GF-D8 (cell line): ENCODE measurements at regions not wholly inside any gene's neighbourhood (a gene's known extent, or its start where the extent isn't known, plus 50 kb on each side); places are given as distances from the start of the nearest gene placed in this dataset.

Source experiments
- DNase-seq: peaks from one replicate; lab custom pipeline; 2025; lab: John Stamatoyannopoulos, UW

DNA sequence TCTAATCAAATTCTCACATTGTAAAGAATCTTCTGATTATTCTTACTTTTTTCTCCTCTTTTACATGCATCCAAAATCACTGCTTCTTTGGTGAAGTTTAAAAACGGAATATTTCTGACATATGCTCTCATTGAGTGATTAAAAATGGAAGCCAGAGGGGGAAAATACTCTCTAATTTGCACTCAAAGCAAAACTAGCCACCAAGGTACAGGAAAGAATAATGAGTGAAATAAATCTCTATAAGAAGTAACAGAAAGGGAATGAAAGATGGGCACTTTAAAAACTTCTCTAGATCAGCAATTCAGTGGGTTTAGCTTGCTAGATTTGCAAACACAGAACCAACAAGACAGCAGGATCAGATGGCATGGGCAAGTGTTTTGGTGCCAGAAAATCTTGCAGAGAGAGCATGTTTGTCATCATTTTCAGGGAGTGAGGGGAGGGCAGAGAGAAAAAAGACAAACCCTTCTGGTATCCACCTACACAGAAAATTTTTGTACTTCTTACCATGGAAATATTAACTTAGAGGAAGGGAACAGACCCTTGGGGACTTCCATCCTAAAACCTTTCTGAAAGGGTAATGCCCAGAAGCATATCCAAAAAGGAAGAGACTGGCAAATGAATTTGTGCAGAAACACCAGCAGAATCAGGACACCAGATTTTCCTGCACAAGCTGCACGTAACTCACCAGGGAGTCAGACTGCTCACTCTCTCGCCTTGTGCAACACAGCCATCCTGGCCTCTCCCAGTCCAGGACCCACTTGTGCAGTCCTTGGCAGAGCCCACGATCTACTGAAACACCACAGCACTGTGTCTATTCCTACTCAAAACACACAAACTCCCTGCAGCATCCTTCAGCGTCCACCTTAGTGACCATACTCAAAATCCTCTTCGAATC lies 270.2 kb upstream of the PRDM1 start:
- DNase-seq: no peak

DNA sequence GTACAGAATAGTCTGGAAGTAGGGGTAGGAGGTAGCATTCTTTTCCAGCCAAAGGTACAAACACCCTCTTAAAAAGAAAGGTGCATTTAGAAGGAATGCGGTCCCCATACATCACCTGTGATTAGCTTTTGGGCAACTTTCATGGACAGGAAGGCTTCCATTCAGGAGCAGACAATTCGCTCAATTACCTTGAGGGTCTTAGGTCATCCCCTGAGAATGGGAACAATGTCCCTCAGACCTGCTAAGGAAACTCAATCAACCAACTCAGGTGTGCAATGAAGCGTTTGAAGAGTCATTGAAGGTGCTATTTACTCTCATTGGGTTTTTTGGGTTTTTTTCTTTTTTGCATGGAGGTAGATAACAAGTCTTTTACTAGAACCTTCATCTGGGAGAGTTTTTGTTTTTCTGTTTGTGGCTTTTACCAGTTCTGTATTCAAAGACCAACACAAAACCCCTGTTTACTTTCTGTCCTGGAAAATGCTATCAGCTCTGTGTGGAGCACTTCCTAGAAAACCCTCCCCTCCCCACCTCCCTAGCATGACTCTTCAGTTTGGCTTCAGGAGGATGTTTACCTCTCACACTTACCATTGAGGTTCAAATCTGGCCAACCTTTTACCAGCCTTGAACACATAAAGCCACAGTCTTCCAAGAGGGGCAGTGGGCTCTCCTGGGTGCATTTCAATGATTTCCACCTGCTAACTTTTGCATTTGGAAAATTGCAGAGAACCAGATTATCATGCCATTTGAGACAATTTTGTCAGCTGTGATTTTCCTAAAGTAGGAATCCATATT lies 271.2 kb upstream of the PRDM1 start:
- DNase-seq: no peak

DNA sequence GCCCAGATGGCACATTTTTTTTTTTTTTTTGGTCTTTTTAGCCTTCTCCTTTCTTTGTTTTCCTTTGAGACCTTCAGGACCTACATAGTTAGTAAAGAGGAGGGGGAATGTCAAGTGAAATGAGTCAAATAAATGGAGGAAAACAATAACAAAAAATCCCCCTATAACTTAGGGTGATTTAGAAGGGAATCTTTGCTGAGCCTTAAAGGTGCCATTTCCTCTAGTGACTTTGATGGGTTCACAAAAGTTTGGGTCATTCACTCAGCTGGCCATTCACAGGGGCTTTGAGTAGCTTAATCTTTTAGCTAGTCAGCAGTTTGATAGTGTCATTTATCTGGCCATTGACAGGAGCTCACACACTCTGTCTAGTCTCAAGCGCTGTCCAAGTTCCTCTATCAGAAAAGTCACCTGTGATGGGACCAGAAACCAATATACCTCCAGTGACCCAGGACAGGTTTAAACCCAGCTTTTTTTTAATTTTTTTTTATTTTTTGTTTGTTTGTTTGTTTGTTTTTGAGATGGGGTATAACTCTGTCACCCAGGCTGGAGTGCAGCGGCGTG lies 275.1 kb upstream of the PRDM1 start:
- DNase-seq: no peak

DNA sequence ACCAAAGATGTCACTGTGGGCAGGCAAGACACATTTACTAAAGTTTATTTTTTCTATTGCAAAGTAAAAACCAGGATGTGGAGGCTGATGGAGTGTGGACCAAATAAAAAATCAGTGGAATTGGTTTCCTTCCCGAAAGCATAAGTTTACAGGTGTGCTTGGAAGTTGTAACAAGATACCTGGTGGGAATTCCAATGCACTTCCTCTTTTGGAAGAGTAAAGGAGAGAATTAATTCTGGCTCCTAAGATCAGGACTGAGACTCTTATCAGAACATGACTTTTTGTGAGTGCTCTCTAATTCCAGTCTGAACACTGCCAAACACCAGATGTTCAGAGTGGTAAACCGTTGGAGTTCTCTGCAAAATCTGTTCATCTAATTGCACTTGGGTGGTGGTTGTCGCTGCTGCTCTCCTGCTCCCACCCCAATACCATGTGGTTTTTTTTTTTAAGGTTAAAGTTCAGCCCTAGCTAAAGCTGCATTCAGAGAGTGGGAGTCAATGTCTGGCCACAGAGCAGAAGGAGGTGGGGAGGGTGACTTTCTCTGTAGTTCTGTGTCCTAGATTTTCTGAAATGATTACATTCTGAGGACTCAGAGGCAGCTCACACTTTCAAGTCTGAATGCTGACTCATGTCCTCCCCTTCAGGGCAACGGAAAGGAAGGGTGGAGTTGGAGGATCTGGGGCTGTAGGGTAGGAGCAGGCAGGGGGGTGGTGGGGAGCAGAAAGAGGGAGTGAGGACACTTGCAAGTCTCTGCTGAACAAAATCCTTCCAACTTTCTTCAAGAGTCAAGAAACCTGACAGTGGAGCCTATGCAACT lies 275.8 kb upstream of the PRDM1 start:
- peak; percentile 92 for DNase-seq

DNA sequence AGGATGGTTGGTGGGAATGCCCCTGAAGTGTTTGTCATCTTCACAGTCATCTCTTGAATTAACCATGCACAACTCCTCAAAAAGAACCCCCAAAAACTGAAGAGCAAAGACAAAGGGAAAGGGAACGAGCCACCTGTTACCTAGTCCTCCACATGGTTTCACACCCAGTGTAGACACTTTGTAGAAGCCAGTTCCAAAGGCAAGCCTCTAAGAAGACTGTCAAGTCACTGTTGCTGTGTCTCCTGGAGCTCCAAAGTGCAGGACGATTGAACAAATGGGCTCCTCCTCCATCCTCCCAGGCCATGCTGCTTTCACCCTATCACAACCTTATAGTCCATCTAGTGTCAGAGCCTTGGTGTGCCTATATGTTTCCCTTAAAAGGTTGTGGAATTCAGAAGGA lies 277.6 kb upstream of the PRDM1 start:
- no peak for DNase-seq

DNA sequence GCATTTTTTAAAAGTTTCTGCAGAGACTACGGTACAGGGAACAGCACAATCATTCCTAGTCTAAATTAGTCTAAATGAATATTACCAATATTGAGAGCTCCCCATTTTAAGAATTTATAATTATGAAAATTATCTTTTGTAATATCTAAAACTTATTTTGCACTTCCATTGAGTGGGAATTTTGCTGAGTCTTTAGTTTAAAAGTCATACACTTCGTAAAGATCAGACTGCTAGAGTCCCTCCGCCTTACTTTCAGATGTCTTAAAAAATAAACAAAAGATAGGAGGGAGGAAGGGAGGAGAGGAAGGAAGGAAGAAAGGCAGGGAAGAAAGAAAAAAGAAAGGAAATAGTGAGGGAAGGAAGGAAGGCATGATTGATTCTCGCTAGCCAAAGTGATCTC lies 278.2 kb upstream of the PRDM1 start:
- DNase-seq: no peak

DNA sequence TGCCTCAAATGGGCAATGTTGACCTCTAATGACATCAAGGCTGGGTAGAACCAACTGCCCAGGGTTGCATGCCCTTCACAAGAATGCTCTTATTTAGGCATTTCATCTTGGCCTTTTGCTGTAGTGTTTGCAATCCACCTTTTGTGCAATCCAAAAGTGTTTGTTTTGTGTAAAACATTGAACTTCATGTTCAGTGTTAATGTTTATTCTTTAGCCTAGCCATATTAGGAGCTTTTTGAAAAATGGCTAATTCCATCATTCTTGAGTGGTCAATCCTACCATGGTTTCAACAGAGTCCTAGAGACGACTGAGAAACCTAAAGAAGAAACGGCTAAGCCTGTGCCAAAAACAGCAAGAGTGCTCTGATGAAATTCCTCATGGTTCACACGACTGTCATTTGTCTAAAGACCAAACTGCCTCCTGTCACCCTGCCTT lies 279.6 kb upstream of the PRDM1 start:
- no peak for DNase-seq

DNA sequence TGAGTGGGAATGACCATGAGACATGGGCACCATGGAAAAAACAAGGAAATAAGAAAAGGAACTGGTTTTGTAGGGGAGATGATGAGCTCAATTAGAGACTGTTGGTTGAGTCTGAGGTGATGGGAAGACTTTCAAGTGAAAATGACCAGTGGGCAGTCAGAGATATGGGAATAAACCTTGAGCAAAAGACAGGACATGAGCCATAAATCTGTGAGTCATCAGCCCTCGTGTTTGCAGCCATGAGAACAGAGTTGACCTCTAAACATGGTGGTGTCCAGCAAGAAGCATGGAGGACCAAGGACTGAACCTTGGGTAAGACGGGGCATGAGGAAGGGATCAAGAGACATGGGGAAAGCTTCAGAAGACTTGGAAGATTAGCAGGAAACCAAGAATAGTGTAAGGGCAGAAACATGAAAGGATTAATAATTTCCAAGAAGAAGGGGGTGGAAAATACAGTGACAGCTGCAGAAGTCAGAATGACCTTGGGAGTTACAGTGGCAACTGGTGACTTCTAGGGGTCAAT lies 280.6 kb upstream of the PRDM1 start:
- no peak for DNase-seq

DNA sequence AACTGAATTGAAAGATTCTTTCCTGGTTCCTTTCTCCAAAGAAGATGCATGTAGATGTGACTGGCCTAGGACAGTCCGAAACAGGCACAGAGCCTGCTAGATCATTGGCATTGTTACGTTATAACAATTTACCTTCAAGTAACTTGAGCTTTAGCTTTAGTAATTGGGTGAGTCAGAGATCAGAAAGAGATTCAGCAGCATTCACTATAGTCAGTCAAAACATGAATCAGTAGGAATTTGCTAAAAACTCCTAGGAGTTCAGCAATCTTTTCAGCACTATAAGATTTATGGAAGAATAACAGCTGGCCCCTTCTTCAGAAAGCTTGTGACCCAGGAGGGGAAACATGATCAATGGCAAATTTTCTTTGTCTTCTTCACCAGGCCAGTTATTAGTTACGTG lies 281.7 kb upstream of the PRDM1 start:
- no peak for DNase-seq

DNA sequence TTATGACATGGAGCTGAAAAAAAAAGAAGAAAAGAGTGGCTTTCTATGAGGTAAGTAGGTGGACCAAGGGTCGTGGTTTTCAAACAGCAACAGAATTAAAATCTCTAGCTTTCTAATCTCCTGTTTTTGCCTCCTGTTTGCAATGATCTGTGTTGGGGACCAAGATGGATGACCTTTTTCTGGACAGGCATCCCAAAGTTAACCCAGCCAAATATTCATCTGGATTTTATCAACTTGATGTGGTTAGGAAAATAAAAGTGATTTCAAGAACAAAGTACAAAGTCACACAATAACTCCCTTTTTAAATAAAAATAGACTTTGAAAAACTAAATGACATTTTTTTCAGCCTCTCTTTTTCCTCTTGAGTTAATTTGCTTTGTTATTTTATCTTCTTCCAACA lies 282.1 kb upstream of the PRDM1 start:
- DNase-seq: no peak

DNA sequence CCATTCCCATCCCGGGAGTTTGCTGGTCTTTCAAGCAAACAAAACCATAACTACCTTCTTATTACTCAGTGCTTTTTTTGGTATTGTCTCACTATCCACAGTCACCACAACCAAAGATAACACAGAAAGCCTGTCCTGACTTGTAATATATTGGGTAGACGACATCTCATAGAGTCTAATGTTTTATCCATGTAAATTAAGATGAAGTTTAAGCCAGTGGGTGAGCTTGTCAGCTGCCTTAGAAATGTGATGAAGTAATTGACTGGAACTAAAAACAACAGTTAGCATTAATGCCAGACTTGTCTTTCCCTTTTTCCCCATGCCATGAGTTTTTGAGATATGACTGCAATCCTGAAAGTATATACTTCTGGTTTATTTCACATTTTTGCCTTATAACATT lies 282.7 kb upstream of the PRDM1 start:
- DNase-seq: no peak

DNA sequence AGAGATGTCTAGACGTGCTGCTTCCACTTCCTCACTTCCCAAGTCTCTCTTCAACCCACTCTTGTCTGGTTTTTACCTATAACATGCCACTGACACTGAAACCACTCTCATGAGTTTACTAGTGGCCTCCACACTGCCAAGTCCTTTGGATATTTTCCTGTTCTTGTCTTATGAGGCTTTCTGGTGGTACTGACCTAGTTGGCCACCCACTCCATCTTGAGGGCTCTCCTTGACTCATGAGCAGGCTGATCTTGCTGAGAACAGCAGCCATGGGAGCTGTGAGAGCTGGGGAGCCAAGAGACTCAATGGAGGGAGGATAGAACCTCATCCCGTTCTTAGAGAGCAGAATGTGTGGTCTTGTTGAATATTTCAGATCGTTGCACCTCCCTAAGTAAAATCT lies 283.4 kb upstream of the PRDM1 start:
- DNase-seq: no peak

DNA sequence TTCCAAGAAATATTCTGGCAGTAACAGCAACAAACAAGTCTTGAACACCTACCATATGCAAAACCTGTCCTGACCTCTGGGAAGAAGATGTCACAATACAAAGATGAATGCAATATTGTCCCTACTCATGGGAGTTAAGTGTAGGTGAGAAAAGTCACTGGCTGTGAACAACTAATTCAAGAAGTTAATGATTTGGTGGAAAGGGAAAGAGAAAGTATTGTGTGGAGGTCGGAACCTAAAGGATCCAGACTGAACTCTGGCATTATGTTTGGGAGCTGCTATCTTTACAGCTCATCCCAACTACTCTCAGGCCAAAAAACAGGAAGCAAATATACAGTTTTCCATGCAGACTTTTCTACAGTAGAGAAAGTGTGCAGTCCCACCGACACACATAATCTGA lies 285.3 kb upstream of the PRDM1 start:
- DNase-seq: no peak

DNA sequence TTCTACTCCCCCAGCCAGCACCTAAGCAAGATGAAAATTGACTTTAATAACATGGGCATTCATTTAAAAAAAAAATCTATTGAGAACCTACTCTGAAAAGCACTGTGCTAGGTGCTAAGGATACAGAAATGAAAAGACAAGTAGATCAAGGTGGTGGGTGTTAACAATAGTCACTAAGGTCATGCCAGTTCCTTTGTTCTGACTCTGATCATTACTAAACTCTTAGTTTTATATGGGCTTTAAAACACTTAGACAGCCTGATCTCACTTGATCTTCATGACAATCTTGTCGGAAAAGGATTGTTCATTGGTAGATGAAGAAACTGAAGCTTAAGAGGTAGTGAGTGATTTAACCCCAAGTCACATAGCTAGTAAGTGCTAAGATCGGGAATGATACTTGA lies 285.7 kb upstream of the PRDM1 start:
- DNase-seq: no peak

DNA sequence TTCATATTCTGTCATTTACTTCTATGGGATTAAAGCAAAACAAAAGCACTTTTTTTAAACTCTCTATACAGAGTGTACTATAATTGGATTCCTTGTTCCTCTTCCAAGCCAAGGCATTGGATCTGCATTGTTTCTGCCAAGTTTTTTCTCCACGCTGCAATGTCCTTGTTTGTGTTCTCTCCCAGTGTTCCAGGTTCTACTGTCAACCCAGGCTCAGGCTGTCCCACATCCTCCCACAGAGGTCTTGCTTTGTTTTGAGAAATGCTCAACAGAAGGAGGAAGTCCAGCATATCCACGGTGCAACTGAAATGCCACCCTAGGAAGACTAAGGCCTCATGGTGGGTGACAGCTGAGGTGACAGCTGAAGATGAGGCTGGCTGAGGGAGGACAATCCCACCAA lies 287.1 kb upstream of the PRDM1 start:
- DNase-seq: peak; percentile 27

DNA sequence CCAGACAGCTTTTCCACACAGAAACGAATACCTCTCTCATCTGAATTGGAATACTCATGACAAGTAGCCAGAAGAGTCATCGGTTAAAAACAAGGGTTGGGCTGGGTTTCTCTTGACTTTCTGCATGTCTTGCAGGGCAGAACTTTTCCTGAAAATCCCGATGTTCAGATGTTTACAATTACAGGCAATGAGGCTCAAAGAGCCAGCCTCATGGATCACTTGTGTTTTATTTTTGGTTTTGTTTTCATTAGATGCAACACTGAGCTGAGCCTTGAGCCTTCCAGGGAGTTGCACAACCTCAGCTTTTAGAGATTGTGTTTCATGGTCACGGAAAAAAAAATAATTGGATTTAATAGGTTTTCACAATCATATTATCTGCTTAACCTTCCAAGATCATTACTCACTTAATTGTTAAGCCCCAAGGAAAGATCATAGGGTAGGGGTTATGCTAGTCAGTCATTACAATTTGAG lies 288.1 kb upstream of the PRDM1 start:
- DNase-seq: no peak

DNA sequence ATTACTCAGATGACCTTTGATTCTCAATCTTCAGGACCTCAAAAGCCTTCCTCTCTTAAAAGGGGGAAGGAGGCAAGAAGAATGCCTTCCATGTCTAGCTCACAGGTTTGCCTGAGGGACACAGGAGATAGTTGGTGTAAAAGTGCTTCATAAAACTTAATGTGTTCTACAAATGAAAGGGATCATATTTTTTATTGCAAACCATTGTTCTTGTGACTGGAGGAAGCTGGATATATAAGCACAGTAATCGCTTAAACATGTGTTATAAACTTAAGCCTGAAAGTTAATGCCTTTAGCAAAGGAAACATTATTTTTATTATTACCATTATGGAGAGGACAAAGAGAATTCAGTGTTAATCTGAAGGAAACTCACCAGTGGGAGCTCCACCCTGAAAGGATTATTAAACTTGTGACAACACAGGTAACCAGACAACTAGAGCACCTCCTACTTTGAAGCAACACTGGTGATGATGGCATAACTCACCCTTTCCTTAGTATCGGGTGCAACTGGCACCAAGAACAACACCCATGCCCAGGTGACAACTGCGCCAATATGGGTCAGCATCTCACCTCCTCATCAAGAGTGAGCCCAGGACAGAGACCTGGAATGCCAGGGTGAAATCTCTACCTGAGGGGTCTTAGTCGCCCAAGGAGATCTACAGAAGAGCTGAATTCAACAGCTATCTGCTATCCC lies 288.7 kb upstream of the PRDM1 start:
- no peak for DNase-seq

DNA sequence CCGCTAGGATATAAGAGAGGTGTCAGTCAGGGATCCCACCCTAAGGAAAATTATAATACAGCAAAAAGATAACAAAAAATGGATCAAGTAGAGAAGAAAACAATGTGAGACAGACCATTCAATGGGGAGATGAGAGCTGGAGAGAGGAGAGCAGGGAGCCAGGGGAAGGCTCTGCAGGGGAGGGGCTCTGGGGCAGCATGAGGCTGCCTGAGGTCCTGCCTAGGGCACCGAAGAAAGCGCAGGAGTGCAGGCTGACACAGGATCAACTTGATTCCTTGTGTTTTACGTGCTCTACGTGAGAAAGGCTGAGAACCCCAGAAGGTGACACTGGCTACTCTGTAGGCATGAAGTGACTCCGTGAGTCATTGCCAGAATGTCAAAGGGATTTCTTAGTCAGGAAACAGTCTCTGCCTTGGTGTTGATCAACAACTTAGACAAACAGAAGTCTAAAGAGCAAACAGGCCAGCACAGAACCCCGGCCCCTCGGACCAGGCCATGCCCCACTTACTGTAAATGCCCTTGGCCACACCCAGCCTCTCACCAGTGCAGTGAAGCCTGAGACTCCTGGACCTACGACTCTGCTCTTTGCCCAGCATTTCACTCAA lies 290.1 kb upstream of the PRDM1 start:
- no peak for DNase-seq

DNA sequence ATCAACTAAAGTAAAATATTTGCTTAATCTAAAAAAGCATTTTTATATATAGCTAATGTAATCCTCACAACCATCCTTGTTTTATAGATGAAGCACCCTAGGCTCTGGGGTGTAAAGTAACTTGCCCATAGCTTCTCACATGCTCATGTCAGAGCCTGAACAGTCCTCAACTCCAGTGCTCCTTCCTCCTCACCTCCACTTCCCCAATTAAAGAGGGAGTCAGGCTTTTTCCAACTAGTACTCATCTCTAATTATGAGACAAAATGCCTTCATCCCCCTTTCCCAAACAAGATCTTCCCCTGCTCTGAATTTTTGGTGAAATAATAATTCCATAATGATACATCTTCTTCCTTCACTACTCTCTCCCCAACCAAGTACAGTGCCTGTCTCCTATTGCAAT lies 290.8 kb upstream of the PRDM1 start:
- no peak for DNase-seq

DNA sequence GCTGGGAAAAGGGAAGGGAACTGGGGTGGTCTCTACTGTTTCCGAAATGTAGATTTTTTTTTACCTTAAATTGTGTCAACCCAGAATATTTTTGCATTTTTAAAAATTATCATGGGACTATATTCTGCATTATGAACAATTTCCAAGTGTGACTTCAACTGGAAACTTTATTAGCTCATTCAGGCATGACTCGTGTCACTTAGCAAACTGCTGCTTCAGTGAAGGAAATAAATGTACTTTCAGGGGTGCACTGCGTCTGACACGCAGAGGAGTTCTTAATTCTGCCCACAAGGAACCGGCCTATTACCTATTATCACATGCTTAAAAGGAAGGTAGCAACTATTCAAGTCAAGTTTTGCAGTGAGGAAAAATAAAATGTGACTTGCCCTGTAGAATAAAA lies 291.3 kb upstream of the PRDM1 start:
- DNase-seq: no peak

DNA sequence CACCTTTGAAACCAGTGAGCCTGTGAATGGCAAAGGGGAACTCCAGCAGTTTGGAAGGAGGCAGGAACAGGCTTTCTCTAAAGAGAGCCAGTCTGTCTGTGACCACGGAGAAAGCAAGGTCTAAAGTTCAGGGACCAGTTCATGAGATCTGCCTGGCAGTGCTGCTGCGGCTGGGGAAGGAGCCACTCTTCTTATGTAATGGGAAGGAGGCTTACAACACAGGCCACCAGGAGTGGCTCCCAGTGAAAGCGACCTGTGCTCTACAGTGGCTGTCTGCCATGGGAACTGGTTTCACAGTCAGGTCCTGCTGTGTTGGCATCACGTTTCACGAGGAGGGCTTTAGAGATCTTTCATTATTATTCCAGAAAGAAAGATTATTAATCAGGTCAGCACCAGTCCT lies 291.9 kb upstream of the PRDM1 start:
- peak; percentile 90 for DNase-seq
